Transverse colon (tissue), 4 donors: ENCODE measurements at regions not wholly inside any gene's neighbourhood (a gene's known extent, or its start where the extent isn't known, plus 50 kb on each side); places are given as distances from the start of the nearest gene placed in this dataset.

Experiments
- CTCF ChIP-seq, 5 experiments: fragments of 200-600 bp in 3 of 5; fragments of 450-650 bp in 2 of 5; sonication (generic) in 3 of 5; IDR thresholded peaks; 1 replicate in 2 of 5; 2 replicates in 3 of 5; pipeline ENCODE4 v1.5.1; 2016 to 2017; ENCODE audit warnings: antibody characterized with exemption in 5 of 5, inconsistent platforms in 3 of 5, mild to moderate bottlenecking in 2 of 5, moderate library complexity in 1 of 5
- EP300 ChIP-seq: sonication (generic); formaldehyde crosslinking; IDR thresholded peaks from one replicate; pipeline ENCODE4 v1.6.1; 2017; ENCODE audit warnings: antibody characterized with exemption, low read depth
- POLR2A ChIP-seq: fragments of 450-650 bp; IDR thresholded peaks from one replicate; pipeline ENCODE4 v1.6.1; 2016; ENCODE audit warnings: antibody characterized with exemption, mild to moderate bottlenecking, moderate library complexity
- POLR2AphosphoS5 ChIP-seq, 3 donors: sonication (generic); formaldehyde crosslinking; IDR thresholded peaks; one replicate each; pipeline ENCODE4 v1.6.1; 2016; ENCODE audit warnings: antibody characterized with exemption in 3 of 3

GRCh38 chr5:174953871-174954270 lies 229.5 kb downstream of the MSX2 start:
- TF ChIP-seq CTCF (IDR thresholded peaks at IDR 0.05) = no peak
- TF ChIP-seq POLR2AphosphoS5 (IDR thresholded peaks at IDR 0.05) = no peak
- TF ChIP-seq POLR2A = no peak
- no peak for TF ChIP-seq EP300
